ENCODE measurements at regions not wholly inside any gene's neighbourhood (a gene's known extent, or its start where the extent isn't known, plus 50 kb on each side); places are given as distances from the start of the nearest gene placed in this dataset.

DNA sequence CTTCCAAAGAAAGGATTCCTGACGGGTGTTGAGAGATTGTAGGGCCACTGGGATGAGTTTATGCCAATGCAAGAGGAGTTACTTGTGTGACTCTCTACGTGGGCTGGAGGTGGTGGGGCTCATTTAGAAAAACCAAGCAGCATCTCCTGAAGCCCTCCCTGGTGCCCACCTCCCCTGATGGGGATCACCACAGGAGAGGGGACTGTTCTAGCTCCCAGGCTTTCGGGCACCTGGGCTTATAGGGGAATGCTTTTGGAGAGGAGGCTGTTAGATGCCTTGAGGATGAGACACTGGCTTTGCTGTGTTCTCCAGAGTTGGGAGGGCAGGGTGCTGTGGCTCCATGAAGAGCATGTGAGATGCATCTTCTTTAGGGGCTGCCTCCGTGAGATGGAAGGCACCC lies 65.0 kb downstream of the IRX1 start:
- no peak for DNase-seq (ENCODE audit: low read depth in 1 of 2, low spot score in 1 of 2)
- no peak overlapping the region for H3K4me3 ChIP-seq (replicated peaks; ENCODE audit: insufficient read depth, low read length)
- H3K27ac ChIP-seq (replicated peaks) = no peak overlapping the region
- TF ChIP-seq GABPA (IDR thresholded peaks at IDR 0.05; ENCODE audit: low read depth) (no peak), CTCF (IDR thresholded peaks at IDR 0.05; ENCODE audit: insufficient read depth, low read length) (no peak), SPI1 (IDR thresholded peaks at IDR 0.05; ENCODE audit: borderline replicate concordance, low read depth) (no peak), POLR2AphosphoS5 (IDR thresholded peaks at IDR 0.05; ENCODE audit: low read depth) (no peak), REST (IDR thresholded peaks at IDR 0.05; ENCODE audit: insufficient replicate concordance, low read depth) (no peak)
- H3K27me3 ChIP-seq (ENCODE audit: insufficient read depth, poor library complexity, severe bottlenecking) = no peaks in the 10 kb centered on the region

DNA sequence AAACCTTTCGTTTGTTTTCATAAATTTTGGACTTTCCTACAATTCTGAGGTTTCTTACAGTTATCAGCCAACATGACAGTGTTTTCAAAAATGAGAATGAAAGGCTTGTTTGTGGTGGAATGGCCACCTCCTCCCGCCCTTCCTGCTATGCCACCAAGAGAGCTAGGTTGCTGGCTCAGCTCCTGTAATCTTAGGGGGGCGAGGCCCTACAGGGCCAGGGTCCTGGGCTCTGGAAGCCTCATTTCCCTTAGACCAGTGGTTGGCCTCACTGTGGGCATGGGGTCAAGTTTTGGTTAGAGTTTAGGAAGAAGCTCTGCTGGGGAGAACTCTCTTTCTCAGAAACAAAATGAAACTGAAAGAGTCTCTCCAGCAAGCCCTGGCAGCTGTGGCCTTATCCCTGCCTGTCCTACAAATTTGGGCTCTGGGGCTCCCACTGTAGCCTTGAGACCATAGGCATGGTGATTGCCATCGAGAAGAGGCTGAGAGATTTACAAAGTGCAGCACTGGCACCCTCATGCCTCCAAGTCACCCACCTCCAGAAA lies 66.2 kb downstream of the IRX1 start:
- no peaks in the 10 kb centered on the region for H3K27me3 ChIP-seq (ENCODE audit: insufficient read depth, poor library complexity, severe bottlenecking)
- no peak for TF ChIP-seq CTCF (IDR thresholded peaks at IDR 0.05; ENCODE audit: insufficient read depth, low read length)
- TF ChIP-seq REST (IDR thresholded peaks at IDR 0.05; ENCODE audit: insufficient replicate concordance, low read depth) = no peak
- TF ChIP-seq GABPA (IDR thresholded peaks at IDR 0.05; ENCODE audit: low read depth) = no peak
- TF ChIP-seq POLR2AphosphoS5 (IDR thresholded peaks at IDR 0.05; ENCODE audit: low read depth) = no peak
- no peak overlapping the region for H3K27ac ChIP-seq (replicated peaks)
- DNase-seq (ENCODE audit: low read depth in 1 of 2, low spot score in 1 of 2) = no peak
- H3K4me3 ChIP-seq (replicated peaks; ENCODE audit: insufficient read depth, low read length) = no peak overlapping the region

GRCh38 chr5:3662344-3662743 lies 66.7 kb downstream of the IRX1 start:
- TF ChIP-seq SPI1 (IDR thresholded peaks at IDR 0.05; ENCODE audit: borderline replicate concordance, low read depth) (no peak), GABPA (IDR thresholded peaks at IDR 0.05; ENCODE audit: low read depth) (no peak), CTCF (IDR thresholded peaks at IDR 0.05; ENCODE audit: insufficient read depth, low read length) (no peak), REST (IDR thresholded peaks at IDR 0.05; ENCODE audit: insufficient replicate concordance, low read depth) (no peak), POLR2AphosphoS5 (IDR thresholded peaks at IDR 0.05; ENCODE audit: low read depth) (no peak)
- no peak for DNase-seq (ENCODE audit: low read depth in 1 of 2, low spot score in 1 of 2)
- no peaks in the 10 kb centered on the region for H3K27me3 ChIP-seq (ENCODE audit: insufficient read depth, poor library complexity, severe bottlenecking)
- H3K27ac ChIP-seq (replicated peaks) = no peak overlapping the region
- no peak overlapping the region for H3K4me3 ChIP-seq (replicated peaks; ENCODE audit: insufficient read depth, low read length)
